NOMO-1 (cell line): ENCODE measurements at regions not wholly inside any gene's neighbourhood (a gene's known extent, or its start where the extent isn't known, plus 50 kb on each side); places are given as distances from the start of the nearest gene placed in this dataset.
"Not testable (repeated sequence)": the region's sequence is repeated elsewhere in the genome, so short reads cannot be mapped to it uniquely, and the experiment has no call there.

ENCODE experiments used
- DNase-seq, 2 experiments: peaks; one replicate each; lab custom pipeline; 2025; ENCODE audit not compliant: unreplicated experiment in 2 of 2; lab: John Stamatoyannopoulos, UW

DNA sequence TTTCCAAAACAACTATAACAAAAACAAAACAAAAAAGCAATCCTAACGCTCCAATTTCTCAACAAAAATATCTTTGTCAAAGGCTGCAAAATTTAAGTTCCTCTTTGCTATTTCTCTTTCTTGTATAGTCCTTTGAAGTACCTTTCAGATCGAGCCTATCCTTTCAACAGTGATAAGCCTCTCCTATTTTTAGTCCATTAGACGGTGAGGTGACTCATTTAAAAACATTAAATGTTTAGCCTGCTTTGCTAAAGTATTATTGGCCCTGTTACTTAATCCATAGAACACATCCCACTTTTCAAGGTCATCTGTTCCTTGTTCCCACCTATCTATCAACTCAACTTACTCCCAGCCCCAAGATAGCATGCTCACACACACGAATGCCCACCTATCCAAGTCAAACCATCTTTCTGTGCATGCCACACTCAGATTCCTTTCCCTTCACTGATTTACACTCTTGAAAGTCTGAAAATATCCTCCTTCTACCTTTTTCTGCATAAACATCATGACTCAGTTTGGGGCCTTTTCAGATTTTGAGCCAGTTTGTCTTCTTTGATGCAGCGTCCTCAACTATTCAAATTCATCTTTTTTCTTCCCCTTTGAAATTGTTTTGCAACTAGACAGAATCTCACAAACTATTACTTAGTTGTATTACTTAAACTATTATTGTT is 224.9 kb upstream of the TMEM229A start:
- DNase-seq: no peak

DNA sequence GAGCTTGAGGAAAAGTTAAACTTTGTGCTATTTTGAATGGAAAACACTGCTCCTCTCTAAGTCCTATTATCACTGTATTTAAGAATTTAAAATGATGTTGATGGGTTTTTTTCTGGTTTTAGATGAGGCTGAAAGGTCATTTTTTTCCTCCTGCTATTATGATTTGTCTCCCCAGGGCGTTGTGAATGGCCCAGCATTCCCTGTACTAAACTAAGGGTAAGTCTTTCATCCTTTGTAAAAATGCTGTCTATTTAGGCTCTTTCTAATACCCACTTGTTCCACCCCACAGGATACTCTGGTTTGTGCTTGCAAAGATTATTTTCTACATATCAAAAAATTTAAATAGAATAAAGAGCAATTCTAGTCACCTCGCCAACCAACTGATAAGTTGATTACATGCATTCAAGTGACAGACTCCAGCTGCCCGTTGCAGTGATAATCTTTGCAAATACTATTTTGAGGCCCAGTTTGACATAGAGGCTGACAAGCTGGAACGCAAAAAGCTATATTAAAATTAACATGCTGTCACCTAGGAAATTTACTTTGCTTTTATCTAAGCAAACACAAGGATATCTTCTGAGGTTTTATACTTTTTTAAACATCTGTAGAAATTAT is 222.3 kb upstream of the TMEM229A start:
- no peak for DNase-seq

GRCh38 chr7:124254396-124254795 is 221.5 kb upstream of the TMEM229A start:
- no peak for DNase-seq

DNA sequence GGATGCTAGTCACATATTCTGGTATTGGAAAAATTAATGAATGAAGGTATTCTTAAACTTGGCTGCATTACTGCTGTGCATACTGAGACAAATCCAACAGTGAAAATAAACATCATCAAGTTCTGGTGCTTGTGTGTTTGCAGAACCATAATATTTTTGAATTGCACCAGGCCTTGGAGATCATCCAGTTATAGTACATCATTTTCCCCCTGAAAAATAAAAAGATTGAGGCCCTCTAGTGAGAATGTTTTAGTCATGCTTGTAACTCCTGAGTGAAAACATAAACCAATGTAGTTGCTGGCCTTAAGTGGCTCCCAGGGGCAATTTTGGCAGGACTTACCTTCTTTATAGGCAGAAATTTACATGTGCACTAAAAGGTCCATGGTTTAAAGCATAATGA is 218.8 kb upstream of the TMEM229A start:
- no peak for DNase-seq

DNA sequence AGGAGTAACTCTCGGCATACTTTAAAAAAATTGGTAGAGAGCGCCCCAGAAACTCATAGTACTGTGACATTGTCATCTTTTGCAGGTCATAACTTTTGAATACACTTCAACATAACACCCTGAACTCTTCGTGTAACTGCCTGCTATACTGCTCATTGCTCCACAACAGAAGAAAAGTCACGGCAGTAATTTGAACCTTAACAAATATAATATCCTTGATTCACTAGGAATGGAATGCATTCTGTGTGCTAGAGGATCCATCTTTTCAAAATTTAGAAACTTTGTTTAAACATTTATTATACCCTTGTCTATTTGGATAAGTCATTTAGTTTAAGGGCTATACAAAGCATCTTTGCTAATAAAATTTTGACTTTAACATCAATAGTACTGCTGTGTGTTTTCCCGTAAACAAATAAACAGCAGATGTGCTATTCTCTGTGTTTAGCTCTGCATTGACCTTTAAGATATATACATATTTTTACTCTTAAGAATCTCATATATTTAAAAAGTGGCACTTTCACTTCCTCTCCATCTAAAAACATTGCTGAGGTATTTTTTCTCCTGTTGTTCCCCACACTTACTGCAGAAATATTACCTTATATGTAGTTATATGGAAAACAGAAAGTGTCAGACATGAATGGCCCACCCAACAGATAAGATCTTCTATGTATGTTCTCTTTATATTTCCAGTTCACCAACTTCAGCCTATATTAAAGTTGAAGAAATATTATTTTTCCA is 217.6 kb upstream of the TMEM229A start:
- no peak for DNase-seq

DNA sequence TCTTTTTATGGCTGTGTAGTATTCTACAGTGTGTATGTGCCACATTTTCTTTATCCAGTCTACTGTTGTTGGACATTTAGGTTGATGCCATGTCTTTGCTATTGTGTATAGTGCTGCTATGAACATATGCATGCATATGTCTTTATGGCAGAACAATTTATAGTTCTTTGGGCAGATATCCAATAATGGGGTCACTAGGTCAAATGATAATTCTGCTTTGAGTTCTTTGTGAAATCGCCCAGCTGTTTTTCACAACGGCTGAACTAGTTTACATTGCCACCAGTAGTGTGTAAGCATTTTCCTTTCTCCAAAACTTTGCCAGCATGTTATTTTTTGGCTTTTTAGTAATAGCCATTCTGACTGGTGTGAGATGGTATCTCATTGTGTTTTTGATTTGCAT is 214.8 kb upstream of the TMEM229A start:
- DNase-seq: no peak

- DNase-seq: no peak
These were observed 213.5 kb upstream of the TMEM229A start for GRCh38 chr7:124246262-124246863.

- DNase-seq: not testable (repeated sequence)
These were observed 211.6 kb upstream of the TMEM229A start for GRCh38 chr7:124244469-124244868.

DNA sequence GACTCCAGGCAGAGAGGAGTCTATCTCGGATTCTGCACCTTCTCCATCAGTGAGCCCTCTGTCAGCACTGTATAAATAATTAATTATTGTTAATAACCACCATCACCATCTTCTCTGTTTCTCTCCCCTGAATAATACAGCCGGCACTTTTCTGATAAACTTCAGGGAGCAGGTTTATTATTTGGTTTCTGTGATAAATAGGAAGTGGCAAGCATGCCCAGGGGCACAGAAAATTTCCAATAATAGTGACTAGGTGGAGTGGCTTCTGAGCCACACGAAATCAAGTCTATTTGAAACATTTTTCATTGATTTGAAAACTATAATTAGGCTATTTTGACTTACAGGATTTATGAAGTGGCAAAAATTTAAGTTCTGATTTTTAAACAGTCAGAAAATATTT is 186.8 kb upstream of the TMEM229A start:
- no peak for DNase-seq

DNA sequence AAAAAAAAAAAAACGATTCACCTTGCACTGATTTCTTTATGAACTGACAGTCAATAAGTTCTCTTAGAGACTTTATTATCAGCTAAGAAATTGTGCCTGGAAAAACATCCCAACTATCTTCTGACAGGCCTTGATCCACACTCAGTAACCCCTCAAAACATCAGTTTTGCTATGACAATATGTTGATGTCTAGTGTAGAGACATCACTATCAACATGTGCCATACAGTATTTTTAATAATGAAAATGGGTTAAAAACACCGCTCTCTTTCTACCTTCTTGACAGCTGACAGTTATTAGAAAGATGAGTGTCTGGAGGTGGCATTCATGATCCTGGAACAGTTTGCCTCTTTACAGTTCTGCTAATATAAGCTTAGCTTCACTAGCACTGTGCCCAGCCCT is 175.8 kb upstream of the TMEM229A start:
- DNase-seq: no peak

DNA sequence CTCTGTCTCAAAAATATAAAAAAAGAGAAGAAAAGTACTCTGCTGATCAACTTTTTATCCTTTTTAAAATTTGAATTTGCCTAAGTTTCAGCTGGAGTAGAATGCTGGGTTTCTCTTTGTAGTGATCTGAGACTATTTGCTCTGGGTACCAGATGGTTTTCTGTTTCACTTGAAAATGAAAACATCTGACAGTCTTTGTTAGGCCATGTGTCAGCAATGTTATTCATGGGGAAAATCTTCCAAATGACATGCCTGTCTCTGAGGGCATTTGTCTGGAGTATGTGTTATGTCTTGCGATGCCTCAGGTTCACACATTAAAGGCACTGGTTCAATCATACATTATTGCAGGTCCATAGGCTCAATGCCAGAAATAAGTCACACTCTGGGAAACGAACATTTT is 175.3 kb upstream of the TMEM229A start:
- no peak for DNase-seq

- DNase-seq: no peak
These were observed 172.7 kb upstream of the TMEM229A start for GRCh38 chr7:124205526-124205925.

DNA sequence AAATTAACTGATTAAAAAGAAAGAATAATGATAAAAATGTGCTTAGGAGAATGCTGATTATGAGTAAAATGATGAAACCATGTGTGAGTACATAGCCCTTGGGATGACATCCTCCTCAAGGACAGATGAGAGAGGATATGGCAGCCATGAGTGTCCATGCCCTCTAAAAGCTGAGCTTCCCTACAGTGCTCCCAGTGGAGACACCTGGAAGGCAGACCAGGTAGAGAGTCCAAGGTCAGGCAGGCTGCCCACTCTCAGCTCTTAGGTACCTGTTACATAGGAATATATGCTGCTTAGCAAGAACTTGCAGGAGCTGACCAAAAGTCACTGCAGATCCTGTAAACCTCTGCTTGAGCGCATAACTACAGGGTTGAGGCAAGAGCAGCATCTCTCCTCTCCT is 169.7 kb upstream of the TMEM229A start:
- no peak for DNase-seq

GRCh38 chr7:124201768-124202349 is 169.0 kb upstream of the TMEM229A start:
- no peak for DNase-seq

GRCh38 chr7:124196519-124196918 is 163.7 kb upstream of the TMEM229A start:
- no peak for DNase-seq

DNA sequence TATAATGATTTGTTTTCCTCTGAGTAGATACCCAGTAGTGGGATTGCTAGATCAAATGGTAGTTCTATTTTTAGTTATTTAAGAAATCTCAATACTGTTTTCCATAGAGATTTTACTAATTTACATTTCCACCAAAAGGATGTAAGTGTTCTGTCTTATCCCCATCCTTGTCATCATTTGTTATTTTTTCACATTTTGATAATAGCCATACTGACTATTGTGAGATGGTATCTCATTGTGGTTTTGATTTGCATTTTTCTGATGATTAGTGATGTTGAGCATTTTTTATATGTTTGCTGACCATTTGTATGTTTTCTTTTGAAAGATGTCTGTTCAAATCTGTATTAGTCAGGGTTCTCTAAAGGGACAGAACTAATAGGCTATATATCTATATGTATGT is 160.0 kb upstream of the TMEM229A start:
- DNase-seq: no peak

GRCh38 chr7:124191713-124192112 is 158.8 kb upstream of the TMEM229A start:
- DNase-seq: no peak

- DNase-seq: no peak
These were observed 158.2 kb upstream of the TMEM229A start for GRCh38 chr7:124191030-124191429.

DNA sequence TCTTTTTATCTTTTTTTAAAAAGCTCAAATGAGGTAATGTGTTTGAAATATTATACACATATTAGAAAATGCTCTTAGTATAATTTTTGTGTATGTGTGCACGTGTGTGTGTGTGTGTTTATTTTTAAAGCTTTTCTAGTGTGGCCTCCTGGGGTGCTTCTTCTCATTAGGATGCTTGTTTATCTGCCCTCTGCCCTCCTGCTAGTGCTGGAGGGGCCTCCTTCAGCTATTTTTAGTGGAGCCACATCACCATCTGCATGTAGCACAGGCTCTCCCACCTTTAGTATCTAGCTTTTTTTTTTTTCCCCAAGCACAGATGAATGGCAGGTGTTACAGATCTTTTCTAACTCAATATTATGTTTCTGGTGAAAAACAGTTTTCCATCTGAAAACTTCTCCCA is 155.7 kb upstream of the TMEM229A start:
- DNase-seq: no peak

GRCh38 chr7:124187962-124188361 is 155.1 kb upstream of the TMEM229A start:
- no peak for DNase-seq

DNA sequence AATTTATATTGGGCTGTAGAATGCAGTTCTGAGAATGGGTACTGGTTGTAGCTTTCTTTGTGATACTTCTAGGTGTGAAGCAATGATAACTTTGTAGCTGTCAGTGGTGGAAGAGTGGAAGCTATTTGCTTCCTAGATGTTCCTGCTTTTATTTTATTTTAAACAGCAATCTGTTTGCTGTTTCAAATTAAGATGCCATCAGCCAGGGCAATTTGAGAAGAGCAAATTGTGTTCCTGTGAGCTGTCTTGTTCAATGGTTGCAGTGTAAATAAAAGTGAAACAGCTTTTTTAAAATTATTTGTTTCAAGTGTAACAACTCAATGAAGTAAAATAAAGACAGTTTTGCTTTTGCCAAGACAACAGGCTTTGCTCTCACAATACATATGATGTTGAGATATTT is 150.8 kb upstream of the TMEM229A start:
- no peak for DNase-seq
